Activated CD4-positive, alpha-beta T cell treated with anti-CD3 and anti-CD28 coated beads, Interleukin-2, amount 50 U/mL, for 16 hours (primary cell): ENCODE measurements at regions not wholly inside any gene's neighbourhood (a gene's known extent, or its start where the extent isn't known, plus 50 kb on each side); places are given as distances from the start of the nearest gene placed in this dataset.
"Not testable (repeated sequence)": the region's sequence is repeated elsewhere in the genome, so short reads cannot be mapped to it uniquely, and the experiment has no call there.

Experiments used
- DNase-seq: peaks from one replicate; pipeline ENCODE4 v3.0.0-alpha.2; 2020

DNA sequence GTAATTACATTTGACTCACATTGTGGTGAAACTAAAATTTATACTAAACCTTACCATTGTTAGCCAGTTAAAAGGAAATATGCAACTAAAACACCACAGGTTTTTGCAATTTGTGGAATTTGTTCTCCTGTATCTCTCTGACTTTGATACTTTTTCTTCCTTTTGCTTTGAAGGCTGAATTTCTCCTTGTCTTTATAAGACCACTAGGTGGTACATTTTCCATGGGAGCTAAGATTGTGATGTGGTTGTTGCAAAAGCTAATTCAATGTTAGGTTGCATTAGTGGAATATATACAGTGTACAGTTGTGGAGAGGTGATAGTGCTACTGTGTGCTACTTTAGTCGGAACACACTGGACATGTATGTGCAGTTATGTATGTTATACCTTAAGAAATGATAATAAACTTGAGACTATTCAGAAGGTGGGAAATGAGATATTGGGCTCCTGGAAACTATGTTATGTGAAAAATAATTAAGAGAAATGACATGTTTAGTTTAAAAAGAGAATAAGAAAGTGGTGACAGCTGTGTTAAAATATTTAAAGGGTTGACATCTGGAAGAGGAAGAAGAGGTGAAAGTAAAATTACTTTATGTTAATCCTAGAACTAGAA is 70.3 kb downstream of the ARL9 start:
- DNase-seq = peak; percentile 17

DNA sequence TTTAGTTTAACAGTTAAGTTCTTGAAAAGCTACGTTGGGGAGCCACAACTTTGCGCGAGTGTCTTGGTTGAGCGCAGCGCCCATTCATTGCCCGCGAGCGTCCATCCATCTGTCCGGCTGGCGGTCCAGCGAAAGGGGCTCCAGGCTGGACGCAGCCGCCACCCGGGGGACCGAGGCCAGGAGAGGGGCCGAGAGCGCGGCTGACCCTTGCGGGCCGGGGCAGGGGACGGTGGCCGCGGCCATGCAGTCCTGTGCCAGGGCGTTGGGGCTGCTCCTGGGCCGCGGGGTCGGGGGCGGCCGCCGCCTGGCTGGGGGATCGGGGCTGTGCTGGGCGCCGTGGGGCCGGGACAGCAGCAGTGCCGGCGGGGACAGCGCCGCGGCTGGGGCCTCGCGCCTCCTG is 86.8 kb downstream of the ARL9 start:
- DNase-seq = not testable (repeated sequence)
